Breast epithelium (tissue), 4 donors: ENCODE measurements at regions not wholly inside any gene's neighbourhood (a gene's known extent, or its start where the extent isn't known, plus 50 kb on each side); places are given as distances from the start of the nearest gene placed in this dataset.

ENCODE experiments used
- DNase-seq, 2 donors: peaks; one replicate each; pipeline ENCODE4 v3.0.0-alpha.2; 2019; ENCODE audit warnings: low spot score in 2 of 2
- H3K27ac ChIP-seq, 2 donors: fragments of 200-600 bp; sonication (generic) in 1 of 2; one replicate each; pipeline ENCODE4 v1.5.1; 2016 to 2019; ENCODE audit warnings: mild to moderate bottlenecking in 1 of 2
- H3K27me3 ChIP-seq, 2 donors: fragments of 200-600 bp; sonication (generic) in 1 of 2; one replicate each; pipeline versions ENCODE4 v1.5.1 to v1.6.0; 2017 to 2019; ENCODE audit warnings: control low read depth in 1 of 2, mild to moderate bottlenecking in 1 of 2
- H3K36me3 ChIP-seq: fragments of 200-600 bp; one replicate; pipeline ENCODE4 v1.5.1; 2019
- H3K4me1 ChIP-seq, 2 donors: fragments of 200-600 bp; sonication (generic); one replicate each; pipeline ENCODE4 v1.5.1; 2016 to 2019; ENCODE audit warnings: control low read depth in 1 of 2
- H3K4me3 ChIP-seq, 3 donors: fragments of 200-600 bp; sonication (generic); 1 replicate in 2 of 3; 2 replicates in 1 of 3; pipeline ENCODE4 v1.5.1; 2016 to 2019; ENCODE audit warnings: mild to moderate bottlenecking in 3 of 3, moderate library complexity in 2 of 3
- H3K9me3 ChIP-seq, 2 donors: fragments of 200-600 bp; sonication (generic) in 1 of 2; one replicate each; pipeline ENCODE4 v1.5.1; 2016 to 2019; ENCODE audit warnings: control low read depth in 1 of 2
- POLR2A ChIP-seq: fragments of 450-650 bp; IDR thresholded peaks from one replicate; pipeline ENCODE4 v1.6.1; 2016; ENCODE audit warnings: antibody characterized with exemption, mild to moderate bottlenecking, moderate library complexity
- POLR2AphosphoS5 ChIP-seq, 3 donors: sonication (generic); formaldehyde crosslinking; IDR thresholded peaks; one replicate each; pipeline ENCODE4 v1.6.1; 2017; ENCODE audit warnings: antibody characterized with exemption in 3 of 3
- intact Hi-C: fragments of 100-400 bp; cut with DNase I; formaldehyde crosslinking; loops from one replicate; pipeline ENCODE4 v1.15.1; 2023; ENCODE audit warnings: low total_unique reads
- TF ChIP-seq, protein P1 (sequence below), 3 donors: fragments of 450-650 bp; IDR thresholded peaks; one replicate each; pipeline ENCODE4 v1.5.1; 2016 to 2017; ENCODE audit warnings: antibody characterized with exemption in 3 of 3, mild to moderate bottlenecking in 3 of 3, moderate library complexity in 3 of 3

GRCh38 chr7:157487046-157487770 is 150.4 kb downstream of the DNAJB6 start:
- intact Hi-C loops: no loop called here
- Histone ChIP-seq H3K36me3 (no peaks in the 10 kb centered on the region), H3K27ac (no peak overlapping the region), H3K27me3 (peaks cover 0 to 20% of the 10 kb centered on the region in 2 donors), H3K4me3 (no peak overlapping the region), H3K4me1 (no peaks in the 10 kb centered on the region), H3K9me3 (peaks cover 6 to 17% of the 10 kb centered on the region in 2 donors)
- DNase-seq: no peak
- TF ChIP-seq POLR2A (no peak), POLR2AphosphoS5 (IDR thresholded peaks at IDR 0.05) (no peak)
- TF ChIP-seq, protein P1, sequence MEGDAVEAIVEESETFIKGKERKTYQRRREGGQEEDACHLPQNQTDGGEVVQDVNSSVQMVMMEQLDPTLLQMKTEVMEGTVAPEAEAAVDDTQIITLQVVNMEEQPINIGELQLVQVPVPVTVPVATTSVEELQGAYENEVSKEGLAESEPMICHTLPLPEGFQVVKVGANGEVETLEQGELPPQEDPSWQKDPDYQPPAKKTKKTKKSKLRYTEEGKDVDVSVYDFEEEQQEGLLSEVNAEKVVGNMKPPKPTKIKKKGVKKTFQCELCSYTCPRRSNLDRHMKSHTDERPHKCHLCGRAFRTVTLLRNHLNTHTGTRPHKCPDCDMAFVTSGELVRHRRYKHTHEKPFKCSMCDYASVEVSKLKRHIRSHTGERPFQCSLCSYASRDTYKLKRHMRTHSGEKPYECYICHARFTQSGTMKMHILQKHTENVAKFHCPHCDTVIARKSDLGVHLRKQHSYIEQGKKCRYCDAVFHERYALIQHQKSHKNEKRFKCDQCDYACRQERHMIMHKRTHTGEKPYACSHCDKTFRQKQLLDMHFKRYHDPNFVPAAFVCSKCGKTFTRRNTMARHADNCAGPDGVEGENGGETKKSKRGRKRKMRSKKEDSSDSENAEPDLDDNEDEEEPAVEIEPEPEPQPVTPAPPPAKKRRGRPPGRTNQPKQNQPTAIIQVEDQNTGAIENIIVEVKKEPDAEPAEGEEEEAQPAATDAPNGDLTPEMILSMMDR (IDR thresholded peaks at IDR 0.05): no peak

- Histone ChIP-seq H3K36me3 (no peaks in the 10 kb centered on the region), H3K9me3 (peaks cover 6 to 17% of the 10 kb centered on the region in 2 donors), H3K27ac (no peak overlapping the region), H3K27me3 (peaks cover 0 to 21% of the 10 kb centered on the region in 2 donors), H3K4me1 (no peaks in the 10 kb centered on the region), H3K4me3 (no peak overlapping the region)
- TF ChIP-seq, protein P1 (IDR thresholded peaks at IDR 0.05): no peak
- TF ChIP-seq POLR2A (no peak), POLR2AphosphoS5 (IDR thresholded peaks at IDR 0.05) (no peak)
- DNase-seq: no peak
- intact Hi-C loops: no loop called here
These were observed 151.5 kb downstream of the DNAJB6 start for GRCh38 chr7:157488281-157488680.

GRCh38 chr7:157488966-157489365 is 152.2 kb downstream of the DNAJB6 start:
- no peak overlapping the region for H3K4me3 ChIP-seq
- no peak for DNase-seq
- H3K9me3 ChIP-seq: peaks cover 6 to 17% of the 10 kb centered on the region in 2 donors
- no peaks in the 10 kb centered on the region for H3K36me3 ChIP-seq
- no peaks in the 10 kb centered on the region for H3K4me1 ChIP-seq
- TF ChIP-seq POLR2A (no peak), POLR2AphosphoS5 (IDR thresholded peaks at IDR 0.05) (no peak)
- TF ChIP-seq, protein P1 (IDR thresholded peaks at IDR 0.05): no peak
- no peak overlapping the region for H3K27ac ChIP-seq
- H3K27me3 ChIP-seq: peaks cover 0 to 20% of the 10 kb centered on the region in 2 donors
- intact Hi-C loops: no loop called here
